IMR-90 (cell line): ENCODE measurements at regions not wholly inside any gene's neighbourhood (a gene's known extent, or its start where the extent isn't known, plus 50 kb on each side); places are given as distances from the start of the nearest gene placed in this dataset.

Experiments
- ATAC-seq: fragments of 200-7000 bp; cut with Tn5 transposase; 2 replicates; pipeline ENCODE4 v1.9.1; 2020; ENCODE audit warnings: low read depth, mild to moderate bottlenecking, moderate library complexity
- BruUV-seq: library from RNA; stranded (reverse); fragments of 400-500 nt; replicated peaks from 2 replicates; lab custom pipeline; 2021; lab: Mats Ljungman, UMichigan
- CTCF ChIA-PET: fragments of 300-600 bp; formaldehyde crosslinking; extraction: SDS; loops from one replicate; lab custom pipeline; 2021; ENCODE audit warnings: antibody characterized with exemption; lab: Yijun Ruan, JAX
- POLR2A ChIA-PET: fragments of 300-600 bp; sonication (Branson Sonifier 250); formaldehyde crosslinking; loops from one replicate; lab custom pipeline; 2022; ENCODE audit warnings: antibody characterized with exemption; ENCODE audit not compliant: unreplicated experiment; lab: Charles Lee
- DNase-seq: peaks from one replicate; pipeline ENCODE4 v3.0.0; 2013
- H2AFZ ChIP-seq: replicated peaks from 2 replicates; pipeline ENCODE3; 2013; ENCODE audit warnings: low read length, mild to moderate bottlenecking; ENCODE audit not compliant: poor library complexity
- H2AK5ac ChIP-seq: 2 replicates; pipeline ENCODE4 v1.6.1; 2013; ENCODE audit warnings: low read depth, low read length, inconsistent platforms
- H2AK9ac ChIP-seq: replicated peaks from 2 replicates; pipeline ENCODE3; 2013; ENCODE audit warnings: mild to moderate bottlenecking, low read depth, low read length, moderate library complexity; ENCODE audit not compliant: poor library complexity
- H2BK120ac ChIP-seq: 2 replicates; pipeline ENCODE4 v1.6.1; 2013; ENCODE audit warnings: low read depth, low read length, inconsistent platforms
- H2BK15ac ChIP-seq: 3 replicates; pipeline ENCODE4 v1.6.1; 2013; ENCODE audit warnings: low read depth, low read length, inconsistent platforms
- H2BK20ac ChIP-seq: 2 replicates; pipeline ENCODE4 v1.6.1; 2013; ENCODE audit warnings: low read depth, mild to moderate bottlenecking, inconsistent platforms, low read length, moderate library complexity
- H2BK5ac ChIP-seq: 2 replicates; pipeline ENCODE4 v1.6.1; 2013; ENCODE audit warnings: mild to moderate bottlenecking, low read depth, low read length, inconsistent platforms; ENCODE audit not compliant: poor library complexity, severe bottlenecking
- H3K14ac ChIP-seq: replicated peaks from 2 replicates; pipeline ENCODE4 v1.6.1; 2013; ENCODE audit warnings: low read depth, low read length, inconsistent platforms
- H3K18ac ChIP-seq: 2 replicates; pipeline ENCODE4 v1.6.1; 2013; ENCODE audit warnings: low read depth, low read length, control low read depth
- H3K23ac ChIP-seq: 2 replicates; pipeline ENCODE4 v1.6.1; 2013; ENCODE audit warnings: low read depth, low read length, inconsistent platforms
- H3K27ac ChIP-seq: 2 replicates; pipeline ENCODE4 v1.5.1; 2013; ENCODE audit warnings: mild to moderate bottlenecking, control low read depth, low read length; ENCODE audit not compliant: insufficient read depth
- H3K27me3 ChIP-seq: 2 replicates; pipeline ENCODE4 v1.6.1; 2013; ENCODE audit warnings: low read length; ENCODE audit not compliant: control insufficient read depth, insufficient read depth
- H3K36me3 ChIP-seq: 2 replicates; pipeline ENCODE4 v1.6.1; 2013; ENCODE audit warnings: low read length, mixed read lengths; ENCODE audit not compliant: control insufficient read depth, insufficient read depth
- H3K4ac ChIP-seq: 2 replicates; pipeline ENCODE4 v1.6.1; 2013; ENCODE audit warnings: low read depth, low read length, inconsistent platforms
- H3K4me1 ChIP-seq: 2 replicates; pipeline ENCODE4 v1.6.1; 2013; ENCODE audit warnings: low read length, mixed read lengths; ENCODE audit not compliant: control insufficient read depth, insufficient read depth
- H3K4me2 ChIP-seq: 2 replicates; pipeline ENCODE4 v1.6.1; 2013; ENCODE audit warnings: low read depth, mild to moderate bottlenecking, control low read depth, low read length, moderate library complexity
- H3K4me3 ChIP-seq: 2 replicates; pipeline ENCODE4 v1.5.1; 2013; ENCODE audit warnings: low read depth, mild to moderate bottlenecking, control low read depth, low read length, moderate library complexity; ENCODE audit not compliant: insufficient read depth
- H3K56ac ChIP-seq: 2 replicates; pipeline ENCODE4 v1.6.1; 2013; ENCODE audit warnings: low read length, inconsistent platforms; ENCODE audit not compliant: insufficient read depth; ENCODE audit errors: extremely low read depth
- H3K79me1 ChIP-seq, 2 experiments: 2 replicates each; pipeline ENCODE4 v1.6.1; 2013; ENCODE audit warnings: low read length in 2 of 2, inconsistent platforms in 1 of 2, low read depth in 1 of 2
- H3K9ac ChIP-seq: 2 replicates; pipeline ENCODE4 v1.6.1; 2013; ENCODE audit warnings: low read depth, low read length, control low read depth
- H3K9me1 ChIP-seq: 2 replicates; pipeline ENCODE4 v1.6.1; 2013; ENCODE audit warnings: low read length, inconsistent platforms; ENCODE audit not compliant: insufficient read depth
- H3K9me3 ChIP-seq: 2 replicates; pipeline ENCODE4 v1.6.1; 2013; ENCODE audit warnings: low read length; ENCODE audit not compliant: control insufficient read depth, insufficient read depth
- H4K20me1 ChIP-seq: 2 replicates; pipeline ENCODE4 v1.6.1; 2013; ENCODE audit warnings: low read length, inconsistent platforms; ENCODE audit not compliant: insufficient read depth
- H4K5ac ChIP-seq: 2 replicates; pipeline ENCODE4 v1.6.1; 2013; ENCODE audit warnings: mild to moderate bottlenecking, low read depth, low read length, control low read depth
- H4K8ac ChIP-seq, 2 experiments: 2 replicates each; pipeline ENCODE4 v1.6.1; 2013; ENCODE audit warnings: low read depth in 2 of 2, low read length in 2 of 2, control low read depth in 1 of 2, inconsistent platforms in 1 of 2
- H4K91ac ChIP-seq: 2 replicates; pipeline ENCODE4 v1.6.1; 2013; ENCODE audit warnings: low read depth, low read length, inconsistent platforms; ENCODE audit not compliant: insufficient read depth
- CEBPB ChIP-seq: IDR thresholded peaks from 2 replicates; pipeline ENCODE4 v1.6.1; 2012; ENCODE audit warnings: low read depth, low read length, improper control_type of control experiment
- CHD1 ChIP-seq: IDR thresholded peaks from 2 replicates; pipeline ENCODE4 v1.6.1; 2012; ENCODE audit warnings: low read depth, low read length, improper control_type of control experiment
- FOS ChIP-seq: fragments of 150-350 bp; IDR thresholded peaks from 2 replicates; pipeline ENCODE4 v1.6.1; 2016; ENCODE audit warnings: low read depth, low read length
- MAFK ChIP-seq: IDR thresholded peaks from 2 replicates; pipeline ENCODE4 v1.6.1; 2012; ENCODE audit warnings: low read depth, low read length, improper control_type of control experiment
- MAZ ChIP-seq: IDR thresholded peaks from 2 replicates; pipeline ENCODE4 v1.6.1; 2012; ENCODE audit warnings: low read depth, mild to moderate bottlenecking, low read length, improper control_type of control experiment, moderate library complexity, borderline replicate concordance
- MXI1 ChIP-seq: IDR thresholded peaks from 2 replicates; pipeline ENCODE4 v1.6.1; 2012; ENCODE audit warnings: low read depth, mild to moderate bottlenecking, low read length, moderate library complexity, borderline replicate concordance
- NFE2L2 ChIP-seq: fragments of 150-350 bp; IDR thresholded peaks from 2 replicates; pipeline ENCODE4 v1.6.1; 2016; ENCODE audit warnings: low read depth, mild to moderate bottlenecking, low read length
- POLR2A ChIP-seq: IDR thresholded peaks from 2 replicates; pipeline ENCODE4 v1.6.1; 2012; ENCODE audit warnings: mild to moderate bottlenecking, low read depth, low read length
- RAD21 ChIP-seq: IDR thresholded peaks from 2 replicates; pipeline ENCODE4 v1.6.1; 2012; ENCODE audit warnings: low read length, improper control_type of control experiment
- RFX5 ChIP-seq: IDR thresholded peaks from 2 replicates; pipeline ENCODE4 v1.8.0; 2012; ENCODE audit warnings: low read depth, mild to moderate bottlenecking, low read length, moderate library complexity
- WGBS, 2 experiments: methylation state at CpG; one replicate each; pipeline versions ENCODE4 v1.1.5 to v1.1.7; 2013; ENCODE audit warnings: missing lambda C conversion rate in 2 of 2; ENCODE audit not compliant: insufficient read length in 1 of 2; ENCODE audit errors: extremely low coverage in 2 of 2; 5-methylcytosine and 5-hydroxymethylcytosine counted together
- dilution Hi-C: fragments of 300-500 bp; cut with HindIII; formaldehyde crosslinking; loops from one replicate; pipeline ENCODE4 v1.14.3; 2018; ENCODE audit warnings: low sequenced_read_pairs; ENCODE audit not compliant: unreplicated experiment
- in situ Hi-C: fragments of 300-500 bp; cut with MboI; formaldehyde crosslinking; loops from 3 replicates; pipeline ENCODE4 v1.14.3; 2019; ENCODE audit warnings: low sequenced_read_pairs, inconsistent platforms, mixed read lengths
- intact Hi-C: fragments of 100-400 bp; cut with micrococcal nuclease; formaldehyde crosslinking; loops from 2 replicates; pipeline ENCODE4 v1.10.0; 2022
- TF ChIP-seq, protein P1 (sequence below): conservative IDR thresholded peaks from 2 replicates; pipeline ENCODE4 v1.5.1; 2012; ENCODE audit warnings: mild to moderate bottlenecking, low read depth, low read length, improper control_type of control experiment
- TF ChIP-seq, protein P2 (sequence below): fragments of 150-350 bp; IDR thresholded peaks from 2 replicates; pipeline ENCODE4 v1.6.1; 2017; ENCODE audit warnings: mild to moderate bottlenecking, antibody characterized with exemption, low read length, low read depth

DNA sequence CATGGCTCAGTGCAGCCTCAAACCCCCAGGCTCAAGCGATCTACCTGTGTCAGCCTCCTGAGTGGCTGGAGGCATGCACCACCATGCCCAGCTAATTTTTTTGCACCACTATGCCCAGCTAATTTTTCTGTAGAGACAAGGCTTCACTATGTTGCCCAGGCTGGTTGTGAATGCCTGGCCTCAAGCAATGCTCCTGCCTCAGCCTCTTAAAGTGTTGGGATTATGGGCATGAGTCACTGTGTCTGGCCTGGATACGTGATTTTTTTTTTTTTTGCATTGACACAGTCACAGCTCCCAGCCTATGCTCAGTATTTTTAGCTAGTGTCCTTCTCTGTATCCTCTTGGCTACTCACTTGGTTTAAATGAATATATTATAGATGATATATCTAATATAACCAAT is 377.0 kb upstream of the TNRC6C start:
- Histone ChIP-seq H4K91ac (no peak overlapping the region), H2AK5ac (no peak overlapping the region), H3K27me3 (peaks cover 13% of the 10 kb centered on the region), H3K27ac (no peak overlapping the region), H2BK5ac (no peak overlapping the region), H2BK20ac (no peak overlapping the region), H3K4me2 (no peak overlapping the region), H4K8ac (no peak overlapping the region), H3K56ac (no peak overlapping the region), H4K5ac (no peak overlapping the region), H3K9me1 (no peaks in the 10 kb centered on the region), H3K18ac (no peak overlapping the region), H2AFZ (no peak overlapping the region), H3K4ac (no peak overlapping the region), H3K4me3 (no peak overlapping the region), H3K79me1 (no peaks in the 10 kb centered on the region), H2BK120ac (no peak overlapping the region), H4K20me1 (no peaks in the 10 kb centered on the region), H2BK15ac (no peak overlapping the region), H3K23ac (no peak overlapping the region), H3K14ac (no peak overlapping the region), H3K9ac (no peak overlapping the region), H2AK9ac (no peak overlapping the region), H3K36me3 (no peaks in the 10 kb centered on the region), H3K4me1 (no peaks in the 10 kb centered on the region), H3K9me3 (no peaks in the 10 kb centered on the region)
- 100% methylated on average over 1 of the region's 2 CpGs; no CpG with 5 or more reads in 1 of the 2 experiments for WGBS, 2 experiments
- dilution Hi-C loops (no loop called here), intact Hi-C loops (no loop called here), in situ Hi-C loops (no loop called here)
- POLR2A ChIA-PET = no interaction called here
- CTCF ChIA-PET = interaction anchor here (0.6 kb wide), 1 partner anchor 39 kb away, joined by 3 read pairs; no protein-coding TSS in a partner anchor
- DNase-seq (peak; percentile 35), ATAC-seq (peak; percentile 70)
- BruUV-seq = no TSS peak
- TF ChIP-seq CHD1 = no peak
- no peak for TF ChIP-seq POLR2A
- TF ChIP-seq MXI1 = no peak
- TF ChIP-seq FOS = no peak
- TF ChIP-seq MAZ = no peak
- TF ChIP-seq RAD21 = no peak
- TF ChIP-seq, protein P1, sequence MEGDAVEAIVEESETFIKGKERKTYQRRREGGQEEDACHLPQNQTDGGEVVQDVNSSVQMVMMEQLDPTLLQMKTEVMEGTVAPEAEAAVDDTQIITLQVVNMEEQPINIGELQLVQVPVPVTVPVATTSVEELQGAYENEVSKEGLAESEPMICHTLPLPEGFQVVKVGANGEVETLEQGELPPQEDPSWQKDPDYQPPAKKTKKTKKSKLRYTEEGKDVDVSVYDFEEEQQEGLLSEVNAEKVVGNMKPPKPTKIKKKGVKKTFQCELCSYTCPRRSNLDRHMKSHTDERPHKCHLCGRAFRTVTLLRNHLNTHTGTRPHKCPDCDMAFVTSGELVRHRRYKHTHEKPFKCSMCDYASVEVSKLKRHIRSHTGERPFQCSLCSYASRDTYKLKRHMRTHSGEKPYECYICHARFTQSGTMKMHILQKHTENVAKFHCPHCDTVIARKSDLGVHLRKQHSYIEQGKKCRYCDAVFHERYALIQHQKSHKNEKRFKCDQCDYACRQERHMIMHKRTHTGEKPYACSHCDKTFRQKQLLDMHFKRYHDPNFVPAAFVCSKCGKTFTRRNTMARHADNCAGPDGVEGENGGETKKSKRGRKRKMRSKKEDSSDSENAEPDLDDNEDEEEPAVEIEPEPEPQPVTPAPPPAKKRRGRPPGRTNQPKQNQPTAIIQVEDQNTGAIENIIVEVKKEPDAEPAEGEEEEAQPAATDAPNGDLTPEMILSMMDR = no peak
- TF ChIP-seq, protein P2, sequence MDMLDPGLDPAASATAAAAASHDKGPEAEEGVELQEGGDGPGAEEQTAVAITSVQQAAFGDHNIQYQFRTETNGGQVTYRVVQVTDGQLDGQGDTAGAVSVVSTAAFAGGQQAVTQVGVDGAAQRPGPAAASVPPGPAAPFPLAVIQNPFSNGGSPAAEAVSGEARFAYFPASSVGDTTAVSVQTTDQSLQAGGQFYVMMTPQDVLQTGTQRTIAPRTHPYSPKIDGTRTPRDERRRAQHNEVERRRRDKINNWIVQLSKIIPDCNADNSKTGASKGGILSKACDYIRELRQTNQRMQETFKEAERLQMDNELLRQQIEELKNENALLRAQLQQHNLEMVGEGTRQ = no peak
- TF ChIP-seq MAFK = no peak
- no peak for TF ChIP-seq NFE2L2
- no peak for TF ChIP-seq CEBPB
- no peak for TF ChIP-seq RFX5
